GM23338 (cell line): ENCODE measurements at regions not wholly inside any gene's neighbourhood (a gene's known extent, or its start where the extent isn't known, plus 50 kb on each side); places are given as distances from the start of the nearest gene placed in this dataset.

ENCODE experiments used
- ATAC-seq: fragments of 200-7000 bp; cut with Tn5 transposase; 3 replicates; pipeline ENCODE4 v1.9.1; 2020
- DNase-seq: peaks from one replicate; pipeline ENCODE4 v3.0.0-alpha.2; 2015; ENCODE audit warnings: low spot score
- H2AFZ ChIP-seq: fragments of 200-600 bp; sonication (generic); 2 replicates; pipeline ENCODE4 v1.8.0; 2016; ENCODE audit warnings: antibody characterized with exemption, mild to moderate bottlenecking, moderate library complexity
- H3F3A ChIP-seq: fragments of 200-600 bp; sonication (generic); replicated peaks from 2 replicates; pipeline ENCODE4 v1.8.0; 2017; ENCODE audit warnings: antibody characterized with exemption, mixed run types, low read depth
- H3K27ac ChIP-seq: fragments of 200-600 bp; sonication (generic); 2 replicates; pipeline ENCODE4 v1.6.1; 2016; ENCODE audit warnings: low read depth
- H3K27me3 ChIP-seq: fragments of 200-600 bp; sonication (generic); 2 replicates; pipeline ENCODE4 v1.8.0; 2016; ENCODE audit warnings: mild to moderate bottlenecking, mixed run types, moderate library complexity; ENCODE audit not compliant: insufficient read depth
- H3K36me3 ChIP-seq: fragments of 200-600 bp; sonication (generic); 2 replicates; pipeline ENCODE4 v1.8.0; 2016; ENCODE audit warnings: mild to moderate bottlenecking; ENCODE audit not compliant: insufficient read depth
- H3K4me1 ChIP-seq: fragments of 200-600 bp; sonication (generic); 2 replicates; pipeline ENCODE4 v1.8.0; 2016; ENCODE audit warnings: mild to moderate bottlenecking, moderate library complexity; ENCODE audit not compliant: insufficient read depth
- H3K4me2 ChIP-seq: fragments of 200-600 bp; sonication (generic); 2 replicates; pipeline ENCODE4 v1.7.1; 2017; ENCODE audit warnings: mixed run types
- H3K4me3 ChIP-seq: fragments of 200-600 bp; sonication (generic); 2 replicates; pipeline ENCODE4 v1.6.1; 2016; ENCODE audit warnings: mixed run types
- H3K79me2 ChIP-seq: fragments of 200-600 bp; sonication (generic); replicated peaks from 2 replicates; pipeline ENCODE4 v1.8.0; 2017; ENCODE audit warnings: mild to moderate bottlenecking; ENCODE audit not compliant: insufficient read depth
- H3K9me2 ChIP-seq: fragments of 200-600 bp; sonication (generic); 2 replicates; pipeline ENCODE4 v1.8.0; 2017; ENCODE audit not compliant: insufficient read depth
- H4K20me1 ChIP-seq: fragments of 200-600 bp; sonication (generic); replicated peaks from 2 replicates; pipeline ENCODE4 v1.8.0; 2017; ENCODE audit warnings: mild to moderate bottlenecking; ENCODE audit not compliant: insufficient read depth
- H3K27ac Mint-ChIP-seq: 2 replicates; pipeline ENCODE4 v1.8.0; 2020; ENCODE audit warnings: inconsistent platforms, mild to moderate bottlenecking, moderate library complexity, mixed read lengths
- H3K27me3 Mint-ChIP-seq: 3 replicates; pipeline ENCODE4 v1.8.0; 2022; ENCODE audit warnings: low read depth, mild to moderate bottlenecking, moderate library complexity, mixed read lengths, inconsistent platforms; ENCODE audit not compliant: insufficient read depth, poor library complexity
- H3K36me3 Mint-ChIP-seq: 3 replicates; pipeline ENCODE4 v1.8.0; 2021; ENCODE audit warnings: low read depth, mild to moderate bottlenecking, inconsistent platforms, moderate library complexity, mixed read lengths
- H3K4me1 Mint-ChIP-seq: 3 replicates; pipeline ENCODE4 v1.8.0; 2020; ENCODE audit warnings: mild to moderate bottlenecking, inconsistent platforms, mixed read lengths
- H3K4me3 Mint-ChIP-seq: 3 replicates; pipeline ENCODE4 v1.8.0; 2021; ENCODE audit warnings: moderate library complexity, mild to moderate bottlenecking, inconsistent platforms, mixed read lengths
- H3K9me3 Mint-ChIP-seq: 3 replicates; pipeline ENCODE4 v1.8.0; 2020; ENCODE audit warnings: moderate library complexity, mild to moderate bottlenecking, inconsistent platforms, mixed read lengths
- CTCF ChIP-seq, 2 experiments: fragments of 200-600 bp in 1 of 2; sonication (generic) in 1 of 2; conservative IDR thresholded peaks; 2 replicates each; pipeline versions ENCODE4 v1.5.1 to v1.6.1; 2016 to 2017; ENCODE audit warnings: antibody characterized with exemption in 2 of 2, low read depth in 2 of 2, mild to moderate bottlenecking in 2 of 2, moderate library complexity in 1 of 2
- EZH2 ChIP-seq: fragments of 200-600 bp; sonication (generic); IDR thresholded peaks from one replicate; pipeline ENCODE4 v1.8.0; 2017; ENCODE audit warnings: antibody characterized with exemption, mild to moderate bottlenecking, low read depth; ENCODE audit not compliant: unreplicated experiment
- JUNB ChIP-seq: IDR thresholded peaks from one replicate; pipeline ENCODE4 v1.6.1; 2016; ENCODE audit warnings: antibody characterized with exemption; ENCODE audit not compliant: unreplicated experiment
- NANOG ChIP-seq: IDR thresholded peaks from 2 replicates; pipeline ENCODE4 v1.6.1; 2016; ENCODE audit warnings: antibody characterized with exemption, borderline replicate concordance
- POLR2AphosphoS5 ChIP-seq: IDR thresholded peaks from 2 replicates; pipeline ENCODE4 v1.6.1; 2016; ENCODE audit warnings: antibody characterized with exemption, low read depth
- REST ChIP-seq: IDR thresholded peaks from one replicate; pipeline ENCODE4 v1.6.1; 2018; ENCODE audit warnings: antibody characterized with exemption; ENCODE audit not compliant: unreplicated experiment
- STAT1 ChIP-seq: IDR thresholded peaks from one replicate; pipeline ENCODE4 v1.6.1; 2016; ENCODE audit warnings: antibody characterized with exemption; ENCODE audit not compliant: unreplicated experiment
- ZNF114 ChIP-seq: fragments of 250-450 bp; sonication (Bioruptor Pico); IDR thresholded peaks from 2 replicates; pipeline ENCODE4 v1.5.0; 2020; ENCODE audit warnings: mild to moderate bottlenecking, moderate library complexity
- ZNF331 ChIP-seq: fragments of 250-450 bp; sonication (Bioruptor Pico); IDR thresholded peaks from 2 replicates; pipeline ENCODE4 v1.5.0; 2020; ENCODE audit warnings: low read depth, mild to moderate bottlenecking, moderate library complexity
- ZNF462 ChIP-seq: fragments of 250-450 bp; sonication (Bioruptor Pico); IDR thresholded peaks from 2 replicates; pipeline ENCODE4 v1.5.0; 2020; ENCODE audit warnings: mild to moderate bottlenecking, moderate library complexity

DNA sequence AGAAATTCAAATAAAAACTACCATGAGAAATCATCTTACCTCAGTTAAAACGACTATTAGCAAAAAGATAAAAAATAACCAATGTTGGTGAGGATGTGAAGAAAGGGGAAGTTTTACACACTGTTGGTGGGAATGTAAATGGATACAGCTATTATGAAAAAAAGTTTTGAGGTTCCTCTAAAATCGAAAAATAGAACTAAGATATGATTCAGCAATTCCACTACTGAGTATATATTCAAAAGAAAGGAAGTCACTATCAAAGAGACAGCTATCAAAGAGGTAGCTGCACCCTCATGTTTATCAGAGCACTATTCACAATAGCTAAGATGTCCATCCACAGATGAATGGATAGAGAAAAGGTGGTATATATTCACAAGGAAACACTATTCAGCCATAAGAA, 1888.4 kb downstream of the MAT2B start (continued):
- TF ChIP-seq STAT1: no peak
- no peak for TF ChIP-seq JUNB
- no peak for TF ChIP-seq CTCF (conservative IDR thresholded peaks at IDR 0.05; ENCODE audit: low read depth in 2 of 2)
- no peak for TF ChIP-seq ZNF331
- TF ChIP-seq EZH2: no peak

DNA sequence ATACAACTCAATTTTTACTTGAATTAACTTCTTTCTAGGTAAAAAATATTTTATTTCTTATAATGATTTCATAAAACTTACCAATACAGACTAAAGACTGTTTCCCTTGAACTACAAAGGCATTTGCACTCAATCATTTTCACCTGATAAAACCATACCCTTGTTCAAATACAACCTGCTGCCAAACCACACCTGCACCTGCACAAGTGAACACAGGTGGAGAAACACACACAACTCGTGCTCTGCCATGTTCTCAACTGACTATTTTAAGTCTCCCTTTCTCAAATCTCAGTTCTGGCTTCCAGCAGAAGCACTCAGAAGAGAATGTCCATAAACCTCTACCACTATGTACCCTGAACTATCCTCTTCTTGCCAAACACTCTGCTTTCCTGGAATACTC, 1892.1 kb downstream of the MAT2B start:
- no peaks in the 10 kb centered on the region for H3K36me3 Mint-ChIP-seq
- no peaks in the 10 kb centered on the region for H4K20me1 ChIP-seq
- H2AFZ ChIP-seq: no peak overlapping the region
- no peaks in the 10 kb centered on the region; the same call in 1 of the 2 replicates for H3K9me2 ChIP-seq
- no peaks in the 10 kb centered on the region for H3K79me2 ChIP-seq
- ATAC-seq: no peak
- no peak overlapping the region for H3K4me3 ChIP-seq
- no peaks in the 10 kb centered on the region for H3K36me3 ChIP-seq
- H3K27ac ChIP-seq: no peak overlapping the region
- peaks cover 2% of the 10 kb centered on the region for H3K27me3 Mint-ChIP-seq
- no peaks in the 10 kb centered on the region for H3F3A ChIP-seq
- no peaks in the 10 kb centered on the region for H3K27me3 ChIP-seq
- no peak overlapping the region for H3K27ac Mint-ChIP-seq
- peaks cover 11% of the 10 kb centered on the region; the same call in 2 of the 3 replicates for H3K4me1 Mint-ChIP-seq
- no peak overlapping the region for H3K4me2 ChIP-seq
- no peak for DNase-seq
- H3K9me3 Mint-ChIP-seq: no peaks in the 10 kb centered on the region
- no peak overlapping the region for H3K4me3 Mint-ChIP-seq
- H3K4me1 ChIP-seq: peaks cover 14% of the 10 kb centered on the region; the same call in 1 of the 2 replicates
- no peak for TF ChIP-seq ZNF114 (CRISPR knock-in tag)
- no peak for TF ChIP-seq NANOG
- TF ChIP-seq ZNF462 (CRISPR knock-in tag): no peak
- TF ChIP-seq POLR2AphosphoS5: no peak
- TF ChIP-seq STAT1: no peak
- TF ChIP-seq JUNB: no peak
- no peak for TF ChIP-seq EZH2
- TF ChIP-seq ZNF331: no peak
- no peak for TF ChIP-seq REST
- no peak for TF ChIP-seq CTCF (conservative IDR thresholded peaks at IDR 0.05; ENCODE audit: low read depth in 2 of 2)
